GM19438 (cell line): ENCODE measurements at regions not wholly inside any gene's neighbourhood (a gene's known extent, or its start where the extent isn't known, plus 50 kb on each side); places are given as distances from the start of the nearest gene placed in this dataset.

Experiments
- ATAC-seq: cut with Tn5 transposase; IDR thresholded peaks from one replicate; pipeline ENCODE4 v1.9.1; 2021; ENCODE audit warnings: low read depth; ENCODE audit not compliant: unreplicated experiment

DNA sequence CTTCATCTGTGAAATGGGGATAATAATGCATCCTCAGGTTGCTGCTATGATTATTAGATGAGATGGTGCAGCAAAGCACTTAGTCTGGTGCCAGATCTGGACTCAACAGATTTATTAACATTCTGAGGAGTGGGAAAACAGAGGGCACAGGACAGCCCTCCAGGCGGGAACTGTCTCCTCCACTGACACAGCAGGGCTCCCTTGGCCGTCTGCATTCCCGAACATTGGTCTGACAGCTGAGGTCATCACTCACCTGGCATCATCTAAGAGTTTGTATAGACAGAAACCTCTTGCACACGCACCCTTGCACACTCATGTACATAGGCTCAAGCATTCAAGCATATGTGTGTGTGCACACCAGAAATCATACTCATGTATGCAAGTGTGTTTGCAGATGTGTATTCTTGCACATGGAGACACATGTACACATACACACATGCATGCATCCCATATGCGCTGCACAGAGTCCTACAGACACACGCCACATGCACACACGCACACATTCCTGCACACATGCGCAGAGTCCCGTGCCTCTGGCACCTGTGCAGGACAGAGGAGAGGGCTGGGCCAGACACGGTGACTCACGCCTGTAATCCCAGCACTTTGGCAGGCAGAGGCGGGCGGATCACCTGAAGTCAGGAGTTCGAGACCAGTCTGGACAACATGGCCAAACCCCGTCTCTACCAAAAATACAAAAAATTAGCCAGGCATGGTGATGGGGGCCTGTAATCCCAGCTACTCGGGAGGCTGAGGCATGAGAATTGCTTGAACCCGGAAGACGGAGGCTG lies 173.3 kb upstream of the GLI2 start:
- no peak for ATAC-seq

DNA sequence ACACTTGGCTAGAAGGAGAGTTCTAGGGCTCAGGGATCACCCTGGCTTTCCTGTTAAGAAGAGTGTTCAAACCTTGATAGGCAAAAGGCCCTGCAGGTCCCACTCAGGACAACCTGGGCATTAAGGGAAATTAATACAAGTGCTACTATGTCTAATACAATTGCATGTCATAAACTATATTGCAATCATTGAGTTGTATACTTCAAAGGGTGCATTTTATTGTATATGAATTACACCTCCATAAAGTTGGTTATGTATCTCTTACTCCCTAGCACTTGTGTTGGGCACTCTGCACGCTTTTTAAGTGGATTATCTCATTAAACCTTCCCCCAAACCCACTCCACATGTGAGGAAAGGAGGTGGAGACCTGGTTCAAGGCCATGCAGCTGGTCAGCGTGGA lies 172.1 kb upstream of the GLI2 start:
- no peak for ATAC-seq

GRCh38 chr2:120564213-120565094 lies 171.2 kb upstream of the GLI2 start:
- no peak for ATAC-seq

GRCh38 chr2:120565095-120565460 lies 170.6 kb upstream of the GLI2 start:
- ATAC-seq, result no peak

DNA sequence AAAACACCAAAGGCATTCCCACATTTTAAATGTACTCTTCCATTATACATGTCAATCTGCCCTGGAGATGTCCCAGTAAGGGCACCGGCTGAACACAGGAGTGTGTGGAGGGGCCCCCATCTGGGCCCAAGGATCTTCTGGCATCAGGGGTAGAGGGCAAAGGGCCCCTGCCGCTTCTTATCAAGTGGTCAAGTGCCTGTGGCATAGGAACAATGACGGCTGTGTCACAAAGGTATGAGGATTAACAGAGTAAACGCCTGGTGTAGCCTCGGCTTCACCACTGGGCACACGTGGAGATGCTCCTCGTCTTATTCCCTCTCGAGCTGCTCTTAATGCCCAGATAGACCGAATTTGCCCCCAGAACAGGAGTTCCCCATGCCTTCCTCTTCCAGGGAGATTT lies 169.7 kb upstream of the GLI2 start:
- no peak for ATAC-seq

DNA sequence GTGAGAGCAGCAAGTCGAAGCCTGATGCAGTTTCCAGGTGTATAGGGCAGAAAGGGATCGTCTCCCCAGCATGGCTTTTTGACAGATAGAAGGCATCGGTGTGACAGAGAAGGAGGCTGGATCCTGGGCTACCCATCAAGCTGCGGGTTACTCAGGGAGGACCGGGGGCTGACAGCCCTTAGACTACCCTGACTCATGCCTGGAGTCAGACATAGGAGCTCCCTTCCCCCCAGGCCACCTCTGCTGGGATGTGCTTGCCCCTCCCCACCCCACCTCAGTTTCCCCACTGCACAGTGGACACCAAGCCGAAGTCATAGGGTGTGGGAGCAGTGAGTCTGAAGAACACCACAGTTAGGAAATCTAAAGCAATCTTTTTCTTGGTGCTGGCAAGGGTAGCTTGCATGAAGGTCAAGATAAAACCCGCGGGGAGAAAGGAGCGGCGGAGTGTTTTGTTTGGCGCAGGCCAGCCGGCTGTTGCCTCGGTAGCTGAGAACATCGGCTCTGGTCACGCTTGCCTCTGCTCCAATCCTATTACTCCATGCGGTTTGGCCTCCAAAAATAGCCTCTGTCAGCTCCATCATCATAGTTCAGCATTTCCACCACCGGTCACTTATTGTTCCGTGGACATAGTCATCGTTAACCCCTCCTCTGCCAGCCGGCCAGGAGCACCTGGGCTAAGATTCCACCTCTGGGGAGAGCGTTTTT lies 169.2 kb upstream of the GLI2 start:
- no peak for ATAC-seq

- no peak for ATAC-seq
Measured at GRCh38 chr2:120567128-120567527, 168.5 kb upstream of the GLI2 start.

- no peak for ATAC-seq
Measured at GRCh38 chr2:120568089-120568974, 167.3 kb upstream of the GLI2 start.

DNA sequence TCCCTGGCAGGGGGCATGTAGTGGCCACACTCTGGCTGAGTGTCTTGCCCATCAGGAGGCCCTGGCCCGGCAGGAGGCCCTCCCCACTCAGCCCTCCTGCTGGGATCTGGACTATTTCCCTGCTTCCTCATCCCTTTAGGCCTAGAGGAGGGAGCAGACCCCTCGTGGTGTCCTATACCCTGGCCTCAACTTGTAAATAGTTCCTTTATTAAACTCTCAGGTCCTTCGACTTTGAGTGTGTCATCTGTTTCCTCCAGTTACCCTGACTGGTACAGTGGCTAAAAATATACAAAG lies 166.7 kb upstream of the GLI2 start:
- ATAC-seq, result no peak

DNA sequence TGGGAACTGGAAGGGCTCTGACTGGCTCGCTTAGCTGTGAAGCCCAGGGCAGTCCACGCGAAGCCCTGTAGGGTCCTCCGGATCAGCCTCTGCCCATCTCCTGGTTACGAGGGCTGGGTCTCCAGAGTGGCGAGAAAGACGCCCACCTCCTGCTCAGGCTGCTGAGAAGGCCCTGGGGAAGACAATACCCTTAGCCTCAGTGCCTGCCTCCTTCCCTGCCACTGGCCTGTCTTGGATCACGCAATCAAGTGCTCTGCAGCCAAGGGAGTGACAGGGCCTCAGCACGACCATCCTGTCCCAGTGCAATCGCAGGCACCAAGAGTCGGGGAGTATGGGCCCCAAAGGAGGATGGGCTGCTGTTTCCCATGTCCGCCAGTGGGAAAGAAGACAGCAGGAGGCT lies 165.7 kb upstream of the GLI2 start:
- ATAC-seq, result no peak

- ATAC-seq, result no peak
Measured at GRCh38 chr2:120570546-120570945, 165.1 kb upstream of the GLI2 start.

- no peak for ATAC-seq
Measured at GRCh38 chr2:120571015-120571728, 164.5 kb upstream of the GLI2 start.

DNA sequence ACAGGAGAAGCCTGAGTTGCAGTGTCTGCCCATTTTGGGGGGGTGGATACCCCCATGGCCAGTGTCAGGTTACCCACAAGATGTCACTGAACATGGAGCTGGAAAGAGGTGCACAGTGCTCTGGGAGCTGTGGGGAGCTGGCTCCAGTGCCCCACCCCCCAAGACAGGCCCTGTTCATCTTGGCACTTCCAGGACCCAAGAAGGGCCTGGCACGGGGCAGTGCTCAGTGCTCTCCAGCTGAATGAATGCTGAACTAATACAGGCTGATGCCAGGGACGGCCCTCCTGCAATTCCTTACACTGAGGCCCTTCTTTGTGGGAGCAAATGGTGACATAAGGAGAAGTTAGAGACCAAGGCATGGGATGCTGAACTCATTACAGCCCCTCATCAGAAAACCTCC lies 163.4 kb upstream of the GLI2 start:
- no peak for ATAC-seq

DNA sequence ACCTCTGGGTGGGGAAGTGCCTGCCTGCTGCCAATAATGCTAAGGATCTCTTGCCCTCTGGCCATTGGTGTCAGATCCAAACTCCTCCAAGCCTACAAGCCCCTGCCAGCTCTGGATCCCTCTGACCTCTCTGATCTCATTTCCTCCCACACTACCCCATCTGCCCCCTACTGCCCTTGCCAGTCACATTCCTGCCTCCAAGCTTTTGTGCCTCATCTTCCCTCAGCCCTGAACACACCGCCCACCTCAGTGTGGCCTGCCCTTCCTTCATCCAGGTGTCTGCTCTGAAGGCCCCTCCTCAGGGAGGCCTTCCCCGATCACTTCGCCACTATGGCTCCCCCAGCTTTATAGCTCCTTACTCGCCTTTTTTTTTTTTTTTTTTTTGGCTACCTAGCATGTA lies 161.0 kb upstream of the GLI2 start:
- ATAC-seq, result no peak

GRCh38 chr2:120575966-120576365 lies 159.7 kb upstream of the GLI2 start:
- no peak for ATAC-seq

GRCh38 chr2:120576509-120577474 lies 158.9 kb upstream of the GLI2 start:
- ATAC-seq, result no peak

GRCh38 chr2:120577721-120578295 lies 157.9 kb upstream of the GLI2 start:
- no peak for ATAC-seq

DNA sequence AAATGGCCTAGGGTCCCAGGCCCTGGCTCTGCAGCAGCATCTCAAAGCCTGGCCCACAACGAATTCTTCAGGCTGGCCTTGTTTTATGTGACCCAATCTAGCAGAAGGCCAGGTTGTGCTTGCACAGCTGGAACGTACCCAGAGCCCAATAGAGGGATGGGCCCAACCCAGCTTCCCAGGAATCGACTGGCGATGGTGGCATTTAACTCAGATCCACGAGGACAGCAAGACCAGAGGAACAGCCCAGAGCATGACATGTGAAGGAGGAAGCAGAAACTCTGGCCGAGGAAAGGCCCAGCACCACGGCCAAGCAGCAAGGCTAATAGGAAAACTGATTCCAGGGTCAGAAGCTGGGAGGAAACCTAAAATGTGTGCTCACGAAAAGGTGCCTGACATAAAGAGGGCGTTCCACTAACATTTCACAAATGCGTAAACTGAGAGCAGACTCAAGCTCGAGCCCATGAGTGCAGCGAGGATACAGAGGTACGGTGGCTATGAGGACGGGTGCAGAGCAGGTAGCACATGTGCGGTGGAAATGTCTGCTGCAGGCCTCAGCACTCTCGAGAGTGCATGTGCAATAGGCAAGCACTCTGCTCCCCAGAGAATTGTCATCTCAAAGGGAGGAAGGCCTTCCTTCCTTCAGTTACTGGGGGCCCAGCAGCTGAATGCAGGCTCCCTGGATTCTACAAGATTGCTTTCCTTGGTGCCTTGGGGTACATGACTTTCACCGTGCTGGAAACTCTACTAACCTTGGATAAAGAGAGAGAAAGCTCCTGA lies 156.9 kb upstream of the GLI2 start:
- ATAC-seq, result no peak
